ENCODE measurements at regions not wholly inside any gene's neighbourhood (a gene's known extent, or its start where the extent isn't known, plus 50 kb on each side); places are given as distances from the start of the nearest gene placed in this dataset.
"Not testable (repeated sequence)": the region's sequence is repeated elsewhere in the genome, so short reads cannot be mapped to it uniquely, and the experiment has no call there.

DNA sequence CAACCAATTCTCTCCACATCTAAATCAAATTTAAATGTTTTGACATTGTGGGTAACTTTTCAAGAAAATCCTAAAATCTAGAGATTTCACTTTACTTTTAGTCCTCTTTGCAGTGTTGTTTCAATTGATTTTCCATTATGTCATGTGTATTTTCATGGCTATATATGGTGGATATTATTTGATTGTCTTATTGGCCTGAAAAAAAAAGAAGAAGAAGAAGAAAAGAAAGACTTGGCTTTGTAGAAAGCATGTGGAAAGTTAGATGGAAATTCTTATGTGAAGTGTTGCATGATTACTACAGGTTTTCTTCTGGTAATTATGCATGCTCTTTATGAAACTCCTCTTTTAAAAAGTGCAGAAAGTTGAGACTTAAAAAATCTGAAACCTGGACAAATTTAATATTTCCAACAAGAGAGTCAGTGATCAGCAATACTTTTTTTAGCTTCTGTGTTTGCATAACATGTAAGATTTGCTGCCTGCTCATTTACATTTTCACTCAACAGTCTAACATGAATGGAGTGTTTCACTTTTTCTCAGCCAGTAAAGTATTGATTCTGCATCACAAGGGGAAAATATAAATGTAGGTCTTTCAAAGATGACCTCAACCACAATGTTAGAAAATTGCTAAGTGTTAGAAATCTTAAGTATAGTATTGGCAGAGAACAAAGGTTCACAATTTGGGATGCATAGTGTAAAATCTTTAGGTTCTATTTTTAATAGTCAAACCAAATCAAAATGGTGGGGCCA lies 438.7 kb downstream of the BCKDHB start:
- no peak for DNase-seq (ENCODE audit: low spot score)

GRCh38 chr6:80544555-80544954 lies 438.1 kb downstream of the BCKDHB start:
- DNase-seq (ENCODE audit: low spot score), result no peak

- DNase-seq (ENCODE audit: low spot score), result no peak
Measured at GRCh38 chr6:80543598-80544222, 437.2 kb downstream of the BCKDHB start.

DNA sequence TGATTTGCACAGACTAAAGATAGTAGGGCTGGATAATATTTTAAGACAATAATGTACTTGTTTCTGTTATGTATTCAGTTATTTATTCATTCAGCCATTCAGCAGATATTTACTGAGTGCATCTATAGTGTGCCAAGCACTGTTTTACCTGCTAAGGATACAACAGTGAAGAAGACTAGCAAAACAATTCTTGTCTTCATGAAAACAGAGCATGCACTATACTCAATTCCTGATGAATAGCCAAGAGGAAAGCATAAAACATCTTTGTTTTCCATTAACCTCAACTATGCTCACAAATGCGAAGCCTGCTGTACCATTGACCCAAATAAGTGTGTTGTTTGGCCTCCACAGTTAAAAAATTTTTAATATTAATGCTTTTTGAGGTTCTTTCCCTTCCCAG lies 436.7 kb downstream of the BCKDHB start:
- no peak for DNase-seq (ENCODE audit: low spot score)

- DNase-seq (ENCODE audit: low spot score), result no peak
Measured at GRCh38 chr6:80541886-80542285, 435.4 kb downstream of the BCKDHB start.

GRCh38 chr6:80541181-80541580 lies 434.7 kb downstream of the BCKDHB start:
- peak; percentile 73 for DNase-seq (ENCODE audit: low spot score)

DNA sequence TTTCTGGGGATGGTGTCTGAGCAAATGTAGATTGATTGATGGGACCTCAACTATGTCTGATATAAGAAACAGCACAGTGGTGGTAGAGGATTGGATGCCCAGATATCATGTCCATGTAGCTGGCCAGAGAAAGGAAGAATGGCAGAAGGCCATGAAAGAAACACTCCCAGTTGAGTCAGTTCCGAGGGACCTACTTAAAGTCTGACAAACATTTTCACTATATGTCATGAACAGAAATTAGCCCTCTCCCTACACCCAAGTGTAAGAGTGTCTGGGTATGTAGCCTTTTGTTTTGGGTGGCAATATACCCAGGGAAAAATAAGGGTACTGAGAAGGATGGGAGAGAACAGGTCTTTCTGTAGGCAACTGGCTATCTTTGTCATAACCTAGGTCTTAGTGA lies 434.2 kb downstream of the BCKDHB start:
- no peak for DNase-seq (ENCODE audit: low spot score)

GRCh38 chr6:80537118-80537972 lies 430.9 kb downstream of the BCKDHB start:
- DNase-seq (ENCODE audit: low spot score), result no peak

DNA sequence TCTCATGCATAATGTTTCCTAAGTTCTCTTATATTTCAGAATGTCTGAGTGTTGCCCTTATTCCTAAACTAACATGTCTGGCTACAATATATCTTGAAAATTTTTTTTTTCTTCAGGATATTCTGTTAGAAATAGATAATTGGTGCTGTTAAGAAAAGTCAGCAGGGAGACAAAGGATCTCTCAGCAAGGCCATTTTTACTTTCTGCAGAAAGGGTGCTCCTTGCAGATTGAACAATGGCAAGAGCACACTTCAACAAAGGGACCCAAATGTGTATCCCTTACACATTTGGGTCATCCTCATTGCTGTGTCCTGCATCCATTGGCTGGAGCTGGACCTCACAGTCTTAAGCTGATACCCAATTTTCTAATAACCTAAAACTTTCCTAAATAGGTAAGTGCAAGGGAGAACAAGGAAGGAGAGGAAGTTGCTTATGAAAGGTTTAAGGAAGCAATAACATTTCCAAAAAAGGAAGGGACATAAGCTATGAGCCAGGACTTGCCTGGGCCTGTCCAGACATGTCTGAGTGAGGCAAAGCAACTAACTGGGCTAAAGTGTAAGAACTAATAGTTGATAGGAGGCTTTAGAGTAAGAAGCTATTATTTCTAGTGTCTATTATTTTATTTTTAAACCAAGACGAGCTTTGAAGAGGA lies 429.6 kb downstream of the BCKDHB start:
- DNase-seq (ENCODE audit: low spot score), result no peak

- no peak for DNase-seq (ENCODE audit: low spot score)
Measured at GRCh38 chr6:80531681-80532619, 425.5 kb downstream of the BCKDHB start.

DNA sequence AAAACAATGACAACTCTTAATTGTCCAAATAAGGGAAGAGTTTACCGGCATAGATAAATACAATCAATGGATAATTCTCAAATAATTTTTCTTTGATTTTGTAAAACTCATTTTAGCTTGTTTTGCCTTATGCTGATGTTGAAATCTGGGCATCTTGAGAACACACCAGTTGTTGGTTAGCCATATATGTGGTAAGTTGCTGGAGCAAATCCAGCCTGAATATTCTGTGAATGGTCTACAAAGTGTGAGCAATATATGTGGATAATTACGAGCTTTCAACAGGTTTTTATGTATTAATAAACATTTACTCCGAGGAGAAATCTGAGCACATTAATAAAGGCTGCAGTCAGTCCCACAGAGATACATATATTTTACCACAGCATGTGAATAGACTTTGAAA lies 423.6 kb downstream of the BCKDHB start:
- no peak for DNase-seq (ENCODE audit: low spot score)

GRCh38 chr6:80528115-80528514 lies 421.6 kb downstream of the BCKDHB start:
- DNase-seq (ENCODE audit: low spot score), result no peak

DNA sequence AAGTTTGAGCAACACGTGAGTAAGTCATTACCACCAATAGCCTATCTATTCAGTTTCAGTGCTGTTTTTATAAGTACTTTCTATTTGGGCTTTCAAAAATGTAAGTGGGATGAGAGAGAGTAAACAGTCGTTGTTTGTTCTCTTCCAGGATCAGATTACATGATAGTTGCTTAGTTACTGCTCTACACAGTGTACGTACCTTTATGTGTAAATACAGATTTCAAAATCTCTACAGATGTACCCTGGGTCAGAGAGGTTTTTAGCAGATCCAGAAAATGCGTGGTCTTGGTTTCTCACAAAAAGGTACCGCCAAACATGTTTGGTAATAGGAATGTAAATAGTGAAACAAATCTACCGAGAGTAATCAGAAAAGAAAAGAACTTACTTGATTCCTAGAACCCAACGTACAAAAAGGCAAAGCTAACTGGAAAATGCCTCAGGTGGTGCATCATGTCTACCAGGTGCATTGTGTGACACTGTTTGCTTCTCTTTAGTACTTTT lies 421.1 kb downstream of the BCKDHB start:
- DNase-seq (ENCODE audit: low spot score), result peak; percentile 60

GRCh38 chr6:80523531-80523997 lies 417.1 kb downstream of the BCKDHB start:
- DNase-seq (ENCODE audit: low spot score), result no peak

DNA sequence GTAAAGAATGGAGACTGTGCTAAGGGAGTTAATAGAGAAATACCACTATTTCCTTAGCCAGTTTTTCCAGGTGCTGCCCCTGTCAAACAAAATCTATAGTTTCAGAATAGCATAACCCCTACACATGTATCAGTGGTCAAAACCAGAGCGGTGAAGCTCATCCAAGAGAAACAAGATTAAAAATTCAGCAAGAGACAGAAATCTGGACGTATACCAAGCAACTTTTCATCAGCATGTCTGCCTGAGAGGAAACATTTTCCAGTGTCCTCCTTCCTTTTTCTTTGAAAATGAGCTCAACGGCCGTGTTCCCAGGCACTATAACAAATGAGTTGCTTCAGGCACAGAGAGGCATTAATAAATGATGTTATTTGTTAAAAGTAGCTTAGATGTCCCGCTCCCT lies 416.5 kb downstream of the BCKDHB start:
- DNase-seq (ENCODE audit: low spot score), result no peak

DNA sequence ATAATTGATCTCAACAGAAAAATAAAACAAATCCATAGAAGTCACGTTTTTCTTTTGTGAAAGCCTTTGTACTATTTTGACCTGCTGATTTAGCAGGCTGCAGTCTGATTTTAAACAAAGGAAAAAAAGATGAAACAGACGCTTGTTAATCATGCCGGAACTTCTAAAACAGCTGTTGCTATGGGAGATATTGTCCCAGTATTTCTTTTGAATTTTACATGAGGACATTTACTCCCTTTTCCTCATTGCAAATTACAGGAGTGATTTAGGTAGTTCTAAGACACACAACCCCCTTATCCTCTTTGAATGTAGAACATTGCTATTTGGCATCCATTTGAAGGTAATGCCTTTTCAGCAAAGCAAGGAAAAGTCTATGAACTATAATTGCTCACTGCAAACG lies 416.1 kb downstream of the BCKDHB start:
- DNase-seq (ENCODE audit: low spot score), result no peak

DNA sequence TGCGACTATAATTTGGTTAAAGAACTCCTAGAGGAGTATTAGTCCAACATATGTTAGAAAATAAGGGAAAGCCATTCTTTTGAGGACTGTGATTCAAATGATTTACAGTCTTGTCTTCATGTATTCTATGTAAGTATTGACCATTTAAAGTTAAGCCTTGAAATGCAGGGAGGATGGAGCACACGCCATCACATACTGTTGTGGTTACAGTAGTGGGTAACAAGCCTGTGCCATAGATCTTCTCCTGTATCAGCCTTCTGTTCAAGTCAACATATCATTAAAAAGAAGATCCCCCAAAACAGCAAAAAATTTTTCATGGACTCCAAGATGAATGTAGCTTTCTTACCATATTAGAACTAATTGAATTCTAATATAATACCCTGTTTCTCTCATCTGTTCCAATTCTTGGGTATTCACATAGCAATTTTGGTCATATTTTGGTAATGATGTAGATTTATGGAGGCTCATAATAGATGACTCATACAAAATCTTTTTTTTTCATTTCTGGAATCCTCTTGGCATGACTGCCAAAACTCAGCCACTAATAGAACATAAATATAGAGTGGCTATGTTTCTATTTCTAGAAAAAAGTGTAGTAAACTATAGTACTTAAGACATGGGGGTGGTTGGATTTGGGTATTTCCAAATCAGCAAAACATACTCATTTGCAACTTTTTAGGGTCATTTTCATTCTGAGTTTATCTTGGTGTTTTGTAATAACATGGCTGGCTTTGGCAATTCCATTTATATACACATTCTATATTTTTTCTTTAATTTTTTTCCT lies 413.5 kb downstream of the BCKDHB start:
- DNase-seq (ENCODE audit: low spot score), result no peak

DNA sequence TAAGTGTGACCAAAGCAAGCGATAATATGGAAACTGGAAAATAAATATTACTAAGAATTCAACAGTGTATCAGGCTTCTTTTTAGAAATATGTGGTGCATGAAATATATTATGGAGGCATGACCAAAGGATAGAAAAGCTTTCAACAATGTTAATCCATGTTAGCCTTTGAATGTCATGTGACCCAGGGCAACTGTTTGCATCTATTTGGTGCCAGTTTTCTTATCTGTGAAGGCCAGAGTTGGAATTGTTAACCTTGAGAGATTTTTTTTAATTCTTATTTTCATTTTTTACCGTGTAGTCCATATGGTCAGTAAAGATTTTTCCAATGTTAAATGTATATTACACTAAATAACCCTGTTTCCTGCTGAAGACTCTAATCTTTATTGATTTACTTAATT lies 411.1 kb downstream of the BCKDHB start:
- no peak for DNase-seq (ENCODE audit: low spot score)

GRCh38 chr6:80510521-80510920 lies 404.1 kb downstream of the BCKDHB start:
- DNase-seq (ENCODE audit: low spot score), result not testable (repeated sequence)

Data from SW480 (cell line).